NB4 (cell line): ENCODE measurements at regions not wholly inside any gene's neighbourhood (a gene's known extent, or its start where the extent isn't known, plus 50 kb on each side); places are given as distances from the start of the nearest gene placed in this dataset.

Source experiments
- DNase-seq: peaks from one replicate; pipeline ENCODE4 v3.0.0; 2010; ENCODE audit warnings: low read depth
- H3K4me3 ChIP-seq: one replicate; pipeline ENCODE4 v1.5.1; 2011; ENCODE audit warnings: mild to moderate bottlenecking, low read depth, low read length, moderate library complexity
- MAX ChIP-seq: IDR thresholded peaks from 2 replicates; pipeline ENCODE4 v1.6.1; 2011; ENCODE audit warnings: low read depth, low read length
- MYC ChIP-seq: IDR thresholded peaks from 2 replicates; pipeline ENCODE4 v1.6.1; 2011; ENCODE audit warnings: low read depth, low read length
- POLR2A ChIP-seq: IDR thresholded peaks from 2 replicates; pipeline ENCODE4 v1.6.1; 2011; ENCODE audit warnings: mild to moderate bottlenecking; ENCODE audit not compliant: insufficient read length; ENCODE audit errors: extremely low read depth
- TF ChIP-seq, protein P1 (sequence below): IDR thresholded peaks from one replicate; pipeline ENCODE4 v1.5.1; 2012; ENCODE audit warnings: low read depth, low read length

GRCh38 chr15:96818861-96819260 is 488.4 kb downstream of the NR2F2 start:
- no peak overlapping the region for H3K4me3 ChIP-seq
- TF ChIP-seq MYC, result no peak
- no peak for TF ChIP-seq POLR2A
- TF ChIP-seq, protein P1, sequence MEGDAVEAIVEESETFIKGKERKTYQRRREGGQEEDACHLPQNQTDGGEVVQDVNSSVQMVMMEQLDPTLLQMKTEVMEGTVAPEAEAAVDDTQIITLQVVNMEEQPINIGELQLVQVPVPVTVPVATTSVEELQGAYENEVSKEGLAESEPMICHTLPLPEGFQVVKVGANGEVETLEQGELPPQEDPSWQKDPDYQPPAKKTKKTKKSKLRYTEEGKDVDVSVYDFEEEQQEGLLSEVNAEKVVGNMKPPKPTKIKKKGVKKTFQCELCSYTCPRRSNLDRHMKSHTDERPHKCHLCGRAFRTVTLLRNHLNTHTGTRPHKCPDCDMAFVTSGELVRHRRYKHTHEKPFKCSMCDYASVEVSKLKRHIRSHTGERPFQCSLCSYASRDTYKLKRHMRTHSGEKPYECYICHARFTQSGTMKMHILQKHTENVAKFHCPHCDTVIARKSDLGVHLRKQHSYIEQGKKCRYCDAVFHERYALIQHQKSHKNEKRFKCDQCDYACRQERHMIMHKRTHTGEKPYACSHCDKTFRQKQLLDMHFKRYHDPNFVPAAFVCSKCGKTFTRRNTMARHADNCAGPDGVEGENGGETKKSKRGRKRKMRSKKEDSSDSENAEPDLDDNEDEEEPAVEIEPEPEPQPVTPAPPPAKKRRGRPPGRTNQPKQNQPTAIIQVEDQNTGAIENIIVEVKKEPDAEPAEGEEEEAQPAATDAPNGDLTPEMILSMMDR, result no peak
- no peak for TF ChIP-seq MAX
- no peak for DNase-seq

- no peak for DNase-seq
- TF ChIP-seq POLR2A, result no peak
- TF ChIP-seq MAX, result no peak
- no peak for TF ChIP-seq MYC
These were observed 497.5 kb downstream of the NR2F2 start for GRCh38 chr15:96827981-96828380.

DNA sequence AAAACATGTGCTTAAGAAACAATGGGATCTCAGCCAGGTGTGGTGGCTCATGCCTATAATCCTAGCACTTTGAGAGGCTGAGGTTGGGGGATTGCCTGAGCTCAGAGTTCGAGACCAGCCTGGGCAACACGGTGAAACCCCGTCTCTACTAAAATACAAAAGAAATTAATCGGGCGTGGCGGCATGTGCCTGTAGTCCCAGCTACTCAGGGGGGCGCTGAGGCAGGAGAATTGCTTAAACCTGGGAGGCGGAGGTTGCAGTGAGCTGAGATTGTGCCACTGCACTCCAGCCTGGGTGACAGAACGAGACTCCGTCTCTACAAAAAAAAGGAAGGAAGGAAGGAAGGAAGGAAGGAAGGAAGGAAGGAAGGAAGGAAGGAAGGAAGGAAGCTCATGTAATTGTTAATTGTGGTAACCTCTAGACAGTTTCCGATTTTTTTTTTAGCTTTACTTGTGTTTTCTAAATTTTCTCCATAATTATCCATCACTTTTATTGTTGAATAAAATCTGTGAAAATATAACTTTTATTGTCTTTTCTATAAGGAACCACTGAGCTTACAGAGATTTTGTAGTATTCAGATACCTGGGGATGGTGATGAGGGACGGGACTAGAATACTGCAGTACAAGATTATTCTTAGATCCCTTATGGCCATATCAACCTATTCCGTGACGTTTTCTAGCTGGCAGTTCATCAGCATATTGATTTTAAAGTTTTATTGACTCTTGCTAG is 506.9 kb downstream of the NR2F2 start:
- no peak for DNase-seq
- H3K4me3 ChIP-seq, result no peak overlapping the region
- TF ChIP-seq POLR2A (no peak), MYC (no peak), MAX (no peak)
- TF ChIP-seq, protein P1, result no peak

More at GRCh38 chr15:96827981-96828380, 497.5 kb downstream of the NR2F2 start:
- no peak overlapping the region for H3K4me3 ChIP-seq

DNA sequence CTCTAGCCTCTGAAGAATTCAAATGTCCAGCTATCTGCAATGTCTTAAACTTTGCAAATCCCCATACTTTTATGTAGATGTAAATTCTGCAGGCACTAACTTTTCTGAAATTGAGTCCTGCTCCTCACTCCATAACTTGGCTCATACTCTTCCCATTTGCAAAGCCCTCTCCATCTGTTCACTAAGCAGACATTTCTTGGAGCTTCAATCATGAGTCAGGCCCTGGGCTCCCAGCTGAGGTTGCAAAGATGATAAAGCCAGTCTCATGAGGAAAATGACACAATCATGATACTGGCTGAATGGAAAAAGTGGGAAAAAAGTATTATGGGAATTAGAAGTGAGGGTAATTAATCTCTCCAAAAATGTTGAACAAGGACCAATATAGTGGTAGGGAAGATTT is 507.6 kb downstream of the NR2F2 start:
- TF ChIP-seq POLR2A (no peak), MAX (no peak), MYC (no peak)
- TF ChIP-seq, protein P1, result no peak
- DNase-seq, result no peak

DNA sequence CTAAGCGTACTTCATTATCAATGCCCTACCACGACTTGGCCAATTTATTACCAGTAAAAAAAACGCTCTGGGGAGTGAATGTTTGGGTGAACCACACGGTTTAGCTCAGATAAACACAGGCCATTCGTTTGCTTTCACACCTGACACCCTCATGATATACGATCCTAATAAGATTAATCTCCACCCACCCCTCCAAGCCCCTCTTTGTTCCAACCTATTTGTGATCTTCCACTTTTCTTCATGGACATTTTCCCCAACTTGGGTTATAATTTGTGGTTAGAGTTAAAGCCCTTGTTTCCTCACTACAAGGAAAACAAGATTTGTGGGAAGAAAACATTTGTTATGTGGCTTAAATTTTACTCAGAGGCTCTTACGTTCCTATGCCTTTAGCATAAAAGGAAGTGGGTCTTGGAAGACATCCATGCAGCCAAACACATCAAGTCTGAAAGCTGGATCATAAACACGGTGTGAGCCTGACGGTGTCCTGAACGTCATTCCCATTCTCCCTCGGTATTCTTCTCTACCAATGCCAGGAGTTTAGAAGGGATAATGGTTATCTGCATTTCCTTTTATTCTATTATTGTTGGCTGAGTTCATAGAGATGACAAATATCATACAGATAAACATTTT is 518.9 kb downstream of the NR2F2 start:
- H3K4me3 ChIP-seq, result no peak overlapping the region
- DNase-seq, result no peak
- TF ChIP-seq MYC, result no peak
- TF ChIP-seq, protein P1, result no peak

More for the DNA sequence above, 507.6 kb downstream of the NR2F2 start:
- no peak overlapping the region for H3K4me3 ChIP-seq

GRCh38 chr15:96851613-96852012 is 521.1 kb downstream of the NR2F2 start:
- DNase-seq, result no peak
- no peak overlapping the region for H3K4me3 ChIP-seq
- TF ChIP-seq MYC (no peak), POLR2A (no peak), MAX (no peak)
- TF ChIP-seq, protein P1, result no peak
